ENCODE measurements at regions not wholly inside any gene's neighbourhood (a gene's known extent, or its start where the extent isn't known, plus 50 kb on each side); places are given as distances from the start of the nearest gene placed in this dataset.
"Not testable (repeated sequence)": the region's sequence is repeated elsewhere in the genome, so short reads cannot be mapped to it uniquely, and the experiment has no call there.

- no peak for TF ChIP-seq CTCF (IDR thresholded peaks at IDR 0.05; ENCODE audit: low read depth, low read length, missing control alignments)
- no peak overlapping the region for H3K4me3 ChIP-seq (replicated peaks; ENCODE audit: low read depth, low read length)
- DNase-seq (ENCODE audit: extremely low read depth, low read depth) = no peak
Observed at GRCh38 chr11:3434976-3435375, 56.0 kb upstream of the ZNF195 start.

DNA sequence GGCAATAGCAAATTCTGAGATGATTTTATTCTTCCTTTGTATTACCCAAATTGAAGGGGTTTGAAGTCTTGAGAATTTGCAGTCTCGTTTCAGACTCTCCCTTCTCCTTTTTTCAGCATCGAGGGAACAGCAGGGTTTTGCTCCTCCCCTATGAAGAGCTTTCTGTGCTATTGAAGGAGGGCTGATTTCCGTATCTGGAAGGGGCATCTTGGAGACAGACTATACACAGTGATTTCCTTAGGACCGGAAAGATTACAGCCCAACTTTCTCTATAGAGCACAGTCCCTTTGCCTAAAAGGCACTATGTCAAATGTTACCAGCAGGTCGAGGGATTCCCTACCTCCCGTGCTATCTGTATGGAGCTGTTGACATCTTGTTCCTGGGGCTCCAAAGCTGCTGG lies 50.2 kb upstream of the ZNF195 start:
- DNase-seq (ENCODE audit: extremely low read depth, low read depth); H3K4me3 ChIP-seq (replicated peaks; ENCODE audit: low read depth, low read length): not testable (repeated sequence)
